Left lung (tissue), 4 donors: ENCODE measurements at regions not wholly inside any gene's neighbourhood (a gene's known extent, or its start where the extent isn't known, plus 50 kb on each side); places are given as distances from the start of the nearest gene placed in this dataset.
"Not testable (repeated sequence)": the region's sequence is repeated elsewhere in the genome, so short reads cannot be mapped to it uniquely, and the experiment has no call there.

Experiments used
- ATAC-seq: fragments of 200-7000 bp; cut with Tn5 transposase; one replicate; pipeline ENCODE4 v1.9.1; 2020; ENCODE audit warnings: moderate library complexity
- DNase-seq, 4 donors: peaks; one replicate each; pipeline ENCODE4 v3.0.0-alpha.2; 2013 to 2020
- H3K27ac ChIP-seq, 2 donors: fragments of 200-600 bp; sonication (generic) in 1 of 2; one replicate each; pipeline versions ENCODE4 v1.5.0 to v1.8.0; 2020 to 2021
- H3K27me3 ChIP-seq, 2 donors: fragments of 200-600 bp; sonication (generic) in 1 of 2; one replicate each; pipeline versions ENCODE4 v1.5.0 to v1.8.0; 2020 to 2021
- H3K36me3 ChIP-seq, 2 donors: fragments of 200-600 bp; sonication (generic) in 1 of 2; one replicate each; pipeline versions ENCODE4 v1.5.0 to v1.8.0; 2020 to 2021
- H3K4me1 ChIP-seq, 2 donors: fragments of 200-600 bp; one replicate each; pipeline ENCODE4 v1.8.0; 2021
- H3K4me3 ChIP-seq, 2 donors: fragments of 200-600 bp; sonication (generic) in 1 of 2; one replicate each; pipeline versions ENCODE4 v1.5.0 to v1.8.0; 2020 to 2021; ENCODE audit warnings: mild to moderate bottlenecking in 1 of 2
- H3K9me3 ChIP-seq, 2 donors: fragments of 200-600 bp; sonication (generic) in 1 of 2; one replicate each; pipeline versions ENCODE4 v1.5.0 to v1.8.0; 2020 to 2021
- intact Hi-C, 2 donors: fragments of 100-400 bp; cut with DNase I; formaldehyde crosslinking; loops; one replicate each; pipeline versions ENCODE4 v1.11.2 to v1.14.2; 2022
- TF ChIP-seq, protein P1 (sequence below), 2 donors: fragments of 200-600 bp; sonication (generic) in 1 of 2; IDR thresholded peaks; one replicate each; pipeline versions ENCODE4 v1.5.0 to v1.8.0; 2021; ENCODE audit warnings: antibody characterized with exemption in 2 of 2
- donor health status: DM: no; HTN: yes; CAD: no.
- donor health status: DM: no; HTN: no; CAD: no.

DNA sequence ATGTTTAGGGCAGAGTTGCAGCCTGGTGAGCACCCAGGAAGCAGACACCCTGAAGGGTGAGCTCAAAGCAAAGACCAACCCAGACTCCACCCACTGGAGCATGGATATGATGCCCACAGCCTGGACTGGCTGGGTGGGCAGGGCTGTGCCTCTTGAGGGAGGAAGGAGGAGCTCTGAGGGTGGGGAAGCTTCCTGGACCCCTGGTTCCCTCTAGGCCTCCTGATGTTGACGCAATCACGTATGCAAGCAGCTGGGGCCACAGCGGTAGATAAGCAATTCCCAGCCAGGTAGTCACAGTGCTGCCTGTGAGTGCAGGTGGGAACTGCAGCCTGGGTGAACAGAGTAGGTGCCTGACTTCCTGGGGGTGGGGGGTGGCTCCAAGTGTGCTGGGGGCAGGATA lies 271.5 kb downstream of the CDK5RAP2 start:
- no peak overlapping the region for H3K4me3 ChIP-seq
- no peak overlapping the region for H3K27ac ChIP-seq
- H3K36me3 ChIP-seq = no peaks in the 10 kb centered on the region
- DNase-seq = no peak
- no peaks in the 10 kb centered on the region for H3K9me3 ChIP-seq
- no peaks in the 10 kb centered on the region for H3K27me3 ChIP-seq
- no peaks in the 10 kb centered on the region for H3K4me1 ChIP-seq
- no peak for ATAC-seq
- intact Hi-C loops = no loop called here
- TF ChIP-seq, protein P1, sequence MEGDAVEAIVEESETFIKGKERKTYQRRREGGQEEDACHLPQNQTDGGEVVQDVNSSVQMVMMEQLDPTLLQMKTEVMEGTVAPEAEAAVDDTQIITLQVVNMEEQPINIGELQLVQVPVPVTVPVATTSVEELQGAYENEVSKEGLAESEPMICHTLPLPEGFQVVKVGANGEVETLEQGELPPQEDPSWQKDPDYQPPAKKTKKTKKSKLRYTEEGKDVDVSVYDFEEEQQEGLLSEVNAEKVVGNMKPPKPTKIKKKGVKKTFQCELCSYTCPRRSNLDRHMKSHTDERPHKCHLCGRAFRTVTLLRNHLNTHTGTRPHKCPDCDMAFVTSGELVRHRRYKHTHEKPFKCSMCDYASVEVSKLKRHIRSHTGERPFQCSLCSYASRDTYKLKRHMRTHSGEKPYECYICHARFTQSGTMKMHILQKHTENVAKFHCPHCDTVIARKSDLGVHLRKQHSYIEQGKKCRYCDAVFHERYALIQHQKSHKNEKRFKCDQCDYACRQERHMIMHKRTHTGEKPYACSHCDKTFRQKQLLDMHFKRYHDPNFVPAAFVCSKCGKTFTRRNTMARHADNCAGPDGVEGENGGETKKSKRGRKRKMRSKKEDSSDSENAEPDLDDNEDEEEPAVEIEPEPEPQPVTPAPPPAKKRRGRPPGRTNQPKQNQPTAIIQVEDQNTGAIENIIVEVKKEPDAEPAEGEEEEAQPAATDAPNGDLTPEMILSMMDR (IDR thresholded peaks at IDR 0.05) = no peak

DNA sequence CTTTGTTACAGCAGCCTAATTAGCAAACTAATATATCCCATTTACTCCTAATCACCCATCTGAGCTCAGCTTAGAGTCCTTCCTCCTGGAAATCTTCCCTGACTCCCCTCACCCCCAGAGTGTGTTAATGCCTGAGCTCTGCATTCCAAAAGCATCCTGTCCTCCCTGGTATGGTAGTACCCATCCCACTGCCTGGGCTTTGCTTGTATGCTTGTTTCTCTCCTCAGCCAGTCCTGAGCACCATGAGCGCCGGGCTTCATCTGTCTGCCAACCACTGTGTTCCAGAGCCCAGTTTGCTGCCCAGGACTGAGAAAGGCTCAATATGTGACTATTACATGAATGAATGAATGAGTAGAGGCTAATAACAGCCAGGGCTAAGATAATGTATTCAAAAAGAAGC lies 272.4 kb downstream of the CDK5RAP2 start:
- Histone ChIP-seq H3K4me1 (no peaks in the 10 kb centered on the region), H3K27ac (no peak overlapping the region), H3K27me3 (no peaks in the 10 kb centered on the region), H3K9me3 (no peaks in the 10 kb centered on the region), H3K4me3 (no peak overlapping the region), H3K36me3 (no peaks in the 10 kb centered on the region)
- intact Hi-C loops = no loop called here
- ATAC-seq (no peak), DNase-seq (no peak)
- TF ChIP-seq, protein P1 (IDR thresholded peaks at IDR 0.05) = no peak

DNA sequence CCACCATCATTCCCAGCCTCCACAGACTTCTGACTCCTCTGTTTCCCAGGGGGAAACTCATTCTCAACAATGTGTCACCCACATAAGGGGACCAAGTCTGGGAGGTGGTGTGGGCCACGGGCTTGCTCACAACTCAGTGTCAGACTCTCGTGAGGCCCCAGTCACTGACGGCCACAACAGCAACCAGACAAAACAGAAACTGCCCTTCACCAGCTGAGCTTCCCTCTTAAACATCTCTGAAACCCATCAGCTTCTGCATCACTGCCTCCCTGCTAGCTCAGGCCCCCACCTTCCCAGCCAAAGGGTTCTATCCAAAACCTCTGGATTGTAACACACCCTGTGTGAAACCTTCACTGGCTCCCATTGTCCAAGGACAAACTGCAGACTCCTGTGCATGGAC lies 273.4 kb downstream of the CDK5RAP2 start:
- H3K4me3 ChIP-seq = no peak overlapping the region

DNA sequence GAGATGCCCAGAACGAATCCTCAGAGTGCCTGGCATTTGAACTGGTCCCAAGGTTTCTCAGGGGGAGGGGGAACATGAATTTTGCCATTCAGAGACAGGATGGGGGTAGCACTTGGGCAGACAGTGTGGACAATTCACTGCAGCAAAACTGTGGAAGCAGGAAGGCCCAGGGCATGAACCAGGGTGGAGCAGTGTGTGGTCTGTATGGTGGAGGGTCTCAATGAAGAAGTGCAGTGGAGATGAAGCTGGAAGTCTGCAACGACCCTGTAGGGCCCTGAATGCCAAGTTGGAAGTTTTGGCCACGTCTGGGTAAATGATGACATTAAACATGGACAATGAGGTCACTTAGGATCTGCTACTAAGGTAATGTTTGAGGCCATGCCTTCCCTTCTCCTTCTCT lies 273.9 kb downstream of the CDK5RAP2 start:
- ATAC-seq = no peak
- TF ChIP-seq, protein P1 (IDR thresholded peaks at IDR 0.05) = no peak

More for the DNA sequence above, 273.4 kb downstream of the CDK5RAP2 start:
- TF ChIP-seq, protein P1 (IDR thresholded peaks at IDR 0.05) = no peak
- intact Hi-C loops = no loop called here
- no peaks in the 10 kb centered on the region for H3K9me3 ChIP-seq
- no peaks in the 10 kb centered on the region for H3K4me1 ChIP-seq
- no peaks in the 10 kb centered on the region for H3K27me3 ChIP-seq
- DNase-seq (no peak), ATAC-seq (no peak)
- no peaks in the 10 kb centered on the region for H3K36me3 ChIP-seq
- H3K27ac ChIP-seq = no peak overlapping the region

DNA sequence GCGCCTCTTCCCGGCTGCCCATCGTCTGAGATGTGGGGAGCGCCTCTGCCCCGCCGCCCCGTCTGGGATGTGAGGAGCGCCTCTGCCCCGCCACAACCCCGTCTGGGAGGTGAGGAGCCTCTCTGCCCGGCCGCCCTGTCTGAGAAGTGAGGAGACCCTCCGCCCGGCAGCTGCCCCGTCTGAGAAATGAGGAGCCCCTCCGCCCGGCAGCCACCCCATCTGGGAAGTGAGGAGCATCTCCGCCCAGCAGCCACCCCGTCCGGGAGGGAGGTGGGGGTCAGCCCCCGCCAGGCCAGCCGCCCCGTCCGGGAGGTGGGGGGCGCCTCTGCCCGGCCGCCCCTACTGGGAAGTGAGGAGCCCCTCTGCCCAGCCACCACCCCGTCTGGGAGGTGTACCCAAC lies 275.1 kb downstream of the CDK5RAP2 start:
- H3K27me3 ChIP-seq, H3K27ac ChIP-seq, H3K9me3 ChIP-seq, H3K36me3 ChIP-seq, intact Hi-C loops, DNase-seq, H3K4me3 ChIP-seq, ATAC-seq, H3K4me1 ChIP-seq: not testable (repeated sequence)

More for the DNA sequence above, 273.9 kb downstream of the CDK5RAP2 start:
- Histone ChIP-seq H3K9me3 (no peaks in the 10 kb centered on the region), H3K36me3 (no peaks in the 10 kb centered on the region), H3K4me1 (no peaks in the 10 kb centered on the region), H3K4me3 (no peak overlapping the region), H3K27me3 (no peaks in the 10 kb centered on the region), H3K27ac (no peak overlapping the region)
- no peak for DNase-seq
- intact Hi-C loops = no loop called here

DNA sequence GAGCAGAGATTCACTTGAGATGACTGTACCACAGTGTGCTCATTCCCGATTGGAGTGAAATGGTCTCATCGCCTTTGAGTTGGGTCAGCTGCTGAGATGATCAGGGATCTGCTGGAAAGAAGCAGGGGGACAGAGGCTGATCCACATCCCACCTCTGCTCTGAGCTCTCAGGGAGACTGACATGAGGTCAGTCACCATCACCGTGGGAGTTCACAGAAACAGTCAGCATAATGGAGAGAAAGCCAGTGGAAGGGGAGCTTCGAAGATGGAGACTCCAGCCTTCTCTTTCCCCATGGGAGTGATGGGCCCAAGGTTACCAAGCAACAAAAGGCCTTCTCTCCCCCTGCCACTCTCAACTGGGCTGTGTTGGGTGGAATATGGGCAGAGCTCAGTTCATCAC lies 276.4 kb downstream of the CDK5RAP2 start:
- Histone ChIP-seq H3K27ac (no peak overlapping the region), H3K27me3 (no peaks in the 10 kb centered on the region), H3K36me3 (no peaks in the 10 kb centered on the region), H3K4me3 (no peak overlapping the region), H3K4me1 (no peaks in the 10 kb centered on the region), H3K9me3 (no peaks in the 10 kb centered on the region)
- no peak for DNase-seq
- ATAC-seq = no peak
- TF ChIP-seq, protein P1 (IDR thresholded peaks at IDR 0.05) = no peak
- intact Hi-C loops = no loop called here
